LNCaP clone FGC (cell line): ENCODE measurements at regions not wholly inside any gene's neighbourhood (a gene's known extent, or its start where the extent isn't known, plus 50 kb on each side); places are given as distances from the start of the nearest gene placed in this dataset.

ENCODE experiments used
- DNase-seq: peaks from one replicate; pipeline ENCODE4 v3.0.0-alpha.2; 2011; ENCODE audit warnings: low read depth
- H3K4me3 ChIP-seq: 2 replicates; pipeline ENCODE4 v1.5.1; 2011; ENCODE audit warnings: mild to moderate bottlenecking, low read depth, low read length, control low read depth
- TF ChIP-seq, protein P1 (sequence below): IDR thresholded peaks from 2 replicates; pipeline ENCODE4 v1.5.1; 2012; ENCODE audit warnings: mild to moderate bottlenecking; ENCODE audit not compliant: control insufficient read depth, insufficient read depth; ENCODE audit errors: extremely low read depth

- no peak for DNase-seq
- TF ChIP-seq, protein P1, sequence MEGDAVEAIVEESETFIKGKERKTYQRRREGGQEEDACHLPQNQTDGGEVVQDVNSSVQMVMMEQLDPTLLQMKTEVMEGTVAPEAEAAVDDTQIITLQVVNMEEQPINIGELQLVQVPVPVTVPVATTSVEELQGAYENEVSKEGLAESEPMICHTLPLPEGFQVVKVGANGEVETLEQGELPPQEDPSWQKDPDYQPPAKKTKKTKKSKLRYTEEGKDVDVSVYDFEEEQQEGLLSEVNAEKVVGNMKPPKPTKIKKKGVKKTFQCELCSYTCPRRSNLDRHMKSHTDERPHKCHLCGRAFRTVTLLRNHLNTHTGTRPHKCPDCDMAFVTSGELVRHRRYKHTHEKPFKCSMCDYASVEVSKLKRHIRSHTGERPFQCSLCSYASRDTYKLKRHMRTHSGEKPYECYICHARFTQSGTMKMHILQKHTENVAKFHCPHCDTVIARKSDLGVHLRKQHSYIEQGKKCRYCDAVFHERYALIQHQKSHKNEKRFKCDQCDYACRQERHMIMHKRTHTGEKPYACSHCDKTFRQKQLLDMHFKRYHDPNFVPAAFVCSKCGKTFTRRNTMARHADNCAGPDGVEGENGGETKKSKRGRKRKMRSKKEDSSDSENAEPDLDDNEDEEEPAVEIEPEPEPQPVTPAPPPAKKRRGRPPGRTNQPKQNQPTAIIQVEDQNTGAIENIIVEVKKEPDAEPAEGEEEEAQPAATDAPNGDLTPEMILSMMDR: no peak
- H3K4me3 ChIP-seq: no peak overlapping the region
These were observed 49.9 kb upstream of the PLSCR4 start for GRCh38 chr3:146300768-146301167.
